ENCODE measurements at regions not wholly inside any gene's neighbourhood (a gene's known extent, or its start where the extent isn't known, plus 50 kb on each side); places are given as distances from the start of the nearest gene placed in this dataset.

- intact Hi-C loops (cut with DNase I, micrococcal nuclease) = no loop called here
- peaks cover 6% of the 10 kb centered on the region for H3K9me3 Mint-ChIP-seq
Observed at GRCh38 chr3:118067439-118067838, 967.2 kb downstream of the IGSF11 start.

DNA sequence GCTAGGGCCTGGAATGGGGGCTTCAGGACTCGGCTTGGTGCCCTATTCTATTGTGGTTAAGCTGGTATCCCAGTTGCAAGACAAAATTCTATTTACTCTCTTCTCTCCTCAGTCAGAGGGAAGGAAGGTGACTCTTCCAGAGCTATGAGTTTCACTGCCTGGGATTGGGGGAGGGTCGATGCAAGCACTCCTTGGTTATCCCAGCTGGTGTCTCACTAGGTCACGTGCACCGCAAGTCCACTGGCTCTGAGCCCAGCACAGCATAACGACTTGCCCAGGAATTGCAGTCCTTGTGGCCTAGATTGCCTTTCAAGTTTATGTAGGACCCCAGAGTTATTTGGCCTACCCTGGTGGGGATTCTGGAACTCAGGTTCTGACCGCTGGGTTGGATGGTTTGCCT is 958.8 kb downstream of the IGSF11 start:
- Histone ChIP-seq H3K4me1 (ENCODE audit: insufficient read depth, low read length) (no peaks in the 10 kb centered on the region), H3K9me3 (ENCODE audit: control insufficient read depth in 1 of 2, insufficient read depth in 1 of 2, low read length in 2 of 2) (peaks cover 5 to 13% of the 10 kb centered on the region in 2 experiments), H3K27me3 (ENCODE audit: control insufficient read depth in 1 of 2, insufficient read depth in 2 of 2, low read length in 2 of 2) (no peaks in the 10 kb centered on the region), H3K27ac (ENCODE audit: low read depth in 1 of 2, low read length in 2 of 2) (no peak overlapping the region), H3K36me3 (ENCODE audit: insufficient read depth, low read length) (no peaks in the 10 kb centered on the region), H3K4me3 (ENCODE audit: low read length) (no peak overlapping the region)
- no peak overlapping the region for H3K4me3 Mint-ChIP-seq
- DNase-seq (no peak), ATAC-seq (ENCODE audit: poor library complexity) (no peak)
- no peaks in the 10 kb centered on the region for H3K27me3 Mint-ChIP-seq
- H3K36me3 Mint-ChIP-seq (ENCODE audit: low read depth) = no peaks in the 10 kb centered on the region
- H3K4me1 Mint-ChIP-seq (ENCODE audit: low read depth) = no peaks in the 10 kb centered on the region
- H3K9me3 Mint-ChIP-seq = peaks cover 5% of the 10 kb centered on the region
- no peak overlapping the region for H3K27ac Mint-ChIP-seq
- ChIA-PET POLR2A (no interaction called here), CTCF (no interaction called here)
- TF ChIP-seq CTCF (IDR thresholded peaks at IDR 0.05) = no peak
- intact Hi-C loops (cut with DNase I, micrococcal nuclease) = no loop called here

More at GRCh38 chr3:118067439-118067838, 967.2 kb downstream of the IGSF11 start:
- ChIA-PET CTCF (interaction anchor here (0.6 kb wide), 1 partner anchor 18 kb away, joined by 3 read pairs; no protein-coding TSS in a partner anchor), POLR2A (no interaction called here)
- no peaks in the 10 kb centered on the region for H3K4me1 ChIP-seq (ENCODE audit: insufficient read depth, low read length)
- H3K36me3 Mint-ChIP-seq (ENCODE audit: low read depth) = no peaks in the 10 kb centered on the region
- H3K27me3 ChIP-seq (ENCODE audit: control insufficient read depth in 1 of 2, insufficient read depth in 2 of 2, low read length in 2 of 2) = no peaks in the 10 kb centered on the region
- no peak overlapping the region for H3K4me3 Mint-ChIP-seq
- H3K4me3 ChIP-seq (ENCODE audit: low read length) = no peak overlapping the region
- no peak overlapping the region for H3K27ac ChIP-seq (ENCODE audit: low read depth in 1 of 2, low read length in 2 of 2)
- DNase-seq = no peak
- no peak overlapping the region for H3K27ac Mint-ChIP-seq
- H3K27me3 Mint-ChIP-seq = no peaks in the 10 kb centered on the region
- H3K36me3 ChIP-seq (ENCODE audit: insufficient read depth, low read length) = no peaks in the 10 kb centered on the region
- ATAC-seq (ENCODE audit: poor library complexity) = no peak
- no peak for TF ChIP-seq CTCF (IDR thresholded peaks at IDR 0.05)
- H3K9me3 ChIP-seq (ENCODE audit: control insufficient read depth in 1 of 2, insufficient read depth in 1 of 2, low read length in 2 of 2) = no peaks in the 10 kb centered on the region
- H3K4me1 Mint-ChIP-seq (ENCODE audit: low read depth) = no peaks in the 10 kb centered on the region

DNA sequence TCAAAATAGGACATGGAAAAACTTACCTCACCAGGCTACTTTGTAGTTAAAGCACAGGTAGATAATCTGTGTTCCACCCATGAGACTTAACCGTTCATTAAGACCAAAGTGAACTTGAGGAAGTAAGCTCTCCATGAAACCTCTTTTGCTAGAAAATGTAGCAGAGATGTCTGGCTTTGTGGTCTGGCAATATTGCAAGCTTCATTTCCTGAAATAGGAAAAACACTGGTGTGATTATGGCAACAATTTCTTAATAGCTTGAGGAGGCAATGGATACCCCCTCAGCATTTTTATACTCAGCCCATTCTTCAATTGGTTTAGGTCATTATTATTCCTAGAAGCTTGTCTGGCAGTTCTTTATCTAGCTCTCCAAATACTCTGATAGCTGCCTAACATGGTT is 957.3 kb downstream of the IGSF11 start:
- CTCF ChIA-PET = no interaction called here
- H3K36me3 ChIP-seq (ENCODE audit: insufficient read depth, low read length) = no peaks in the 10 kb centered on the region
- no peak overlapping the region for H3K4me3 ChIP-seq (ENCODE audit: low read length)
- H3K36me3 Mint-ChIP-seq (ENCODE audit: low read depth) = no peaks in the 10 kb centered on the region
- no peak for ATAC-seq (ENCODE audit: poor library complexity)
- H3K4me1 ChIP-seq (ENCODE audit: insufficient read depth, low read length) = no peaks in the 10 kb centered on the region
- no peaks in the 10 kb centered on the region for H3K27me3 ChIP-seq (ENCODE audit: control insufficient read depth in 1 of 2, insufficient read depth in 2 of 2, low read length in 2 of 2)
- H3K4me1 Mint-ChIP-seq (ENCODE audit: low read depth) = no peaks in the 10 kb centered on the region
- H3K9me3 ChIP-seq (ENCODE audit: control insufficient read depth in 1 of 2, insufficient read depth in 1 of 2, low read length in 2 of 2) = peaks cover 5 to 13% of the 10 kb centered on the region in 2 experiments
- no peaks in the 10 kb centered on the region for H3K27me3 Mint-ChIP-seq
- no peak overlapping the region for H3K4me3 Mint-ChIP-seq
- H3K27ac Mint-ChIP-seq = no peak overlapping the region
- intact Hi-C loops (cut with DNase I, micrococcal nuclease) = no loop called here
- TF ChIP-seq CTCF (IDR thresholded peaks at IDR 0.05) = no peak
- peaks cover 8% of the 10 kb centered on the region for H3K9me3 Mint-ChIP-seq
- POLR2A ChIA-PET = no interaction called here
- no peak overlapping the region for H3K27ac ChIP-seq (ENCODE audit: low read depth in 1 of 2, low read length in 2 of 2)
- no peak for DNase-seq

Data from CD4-positive, alpha-beta T cell (primary cell).